Omental fat pad (tissue), 3 donors: ENCODE measurements at regions not wholly inside any gene's neighbourhood (a gene's known extent, or its start where the extent isn't known, plus 50 kb on each side); places are given as distances from the start of the nearest gene placed in this dataset.

Experiments
- ATAC-seq: fragments of 150-250 bp; one replicate; pipeline ENCODE4 v1.9.1; 2016; ENCODE audit warnings: mild to moderate bottlenecking, moderate library complexity; ENCODE audit not compliant: low FRiP score
- DNase-seq: peaks from one replicate; pipeline ENCODE4 v3.0.0-alpha.2; 2019; ENCODE audit warnings: low spot score
- TF ChIP-seq, protein P1 (sequence below), 3 donors: fragments of 450-650 bp; IDR thresholded peaks; one replicate each; pipeline ENCODE4 v1.5.1; 2016 to 2017; ENCODE audit warnings: antibody characterized with exemption in 3 of 3, mild to moderate bottlenecking in 3 of 3, moderate library complexity in 2 of 3

DNA sequence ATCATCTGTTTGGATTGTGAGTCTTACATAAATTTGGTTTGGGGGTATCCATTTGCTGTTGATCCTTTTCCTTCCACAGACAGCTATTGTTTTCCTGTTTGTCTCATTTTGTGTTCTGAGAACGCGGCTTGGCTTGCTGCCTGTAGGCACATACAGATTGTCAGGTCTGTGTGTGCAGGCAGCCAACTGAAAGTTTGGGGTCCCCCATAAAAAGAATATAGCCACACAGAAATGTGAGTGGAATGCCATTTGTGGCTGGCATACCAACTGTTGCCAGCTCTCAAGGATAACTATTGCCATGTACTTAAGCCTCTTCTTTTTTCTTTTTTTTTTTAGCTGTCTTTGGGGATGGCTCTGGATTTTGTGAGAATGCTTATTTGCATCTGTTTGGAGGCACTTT is 1308.0 kb downstream of the ROBO1 start:
- TF ChIP-seq, protein P1, sequence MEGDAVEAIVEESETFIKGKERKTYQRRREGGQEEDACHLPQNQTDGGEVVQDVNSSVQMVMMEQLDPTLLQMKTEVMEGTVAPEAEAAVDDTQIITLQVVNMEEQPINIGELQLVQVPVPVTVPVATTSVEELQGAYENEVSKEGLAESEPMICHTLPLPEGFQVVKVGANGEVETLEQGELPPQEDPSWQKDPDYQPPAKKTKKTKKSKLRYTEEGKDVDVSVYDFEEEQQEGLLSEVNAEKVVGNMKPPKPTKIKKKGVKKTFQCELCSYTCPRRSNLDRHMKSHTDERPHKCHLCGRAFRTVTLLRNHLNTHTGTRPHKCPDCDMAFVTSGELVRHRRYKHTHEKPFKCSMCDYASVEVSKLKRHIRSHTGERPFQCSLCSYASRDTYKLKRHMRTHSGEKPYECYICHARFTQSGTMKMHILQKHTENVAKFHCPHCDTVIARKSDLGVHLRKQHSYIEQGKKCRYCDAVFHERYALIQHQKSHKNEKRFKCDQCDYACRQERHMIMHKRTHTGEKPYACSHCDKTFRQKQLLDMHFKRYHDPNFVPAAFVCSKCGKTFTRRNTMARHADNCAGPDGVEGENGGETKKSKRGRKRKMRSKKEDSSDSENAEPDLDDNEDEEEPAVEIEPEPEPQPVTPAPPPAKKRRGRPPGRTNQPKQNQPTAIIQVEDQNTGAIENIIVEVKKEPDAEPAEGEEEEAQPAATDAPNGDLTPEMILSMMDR (IDR thresholded peaks at IDR 0.05) = no peak
- no peak for DNase-seq
- no peak for ATAC-seq

DNA sequence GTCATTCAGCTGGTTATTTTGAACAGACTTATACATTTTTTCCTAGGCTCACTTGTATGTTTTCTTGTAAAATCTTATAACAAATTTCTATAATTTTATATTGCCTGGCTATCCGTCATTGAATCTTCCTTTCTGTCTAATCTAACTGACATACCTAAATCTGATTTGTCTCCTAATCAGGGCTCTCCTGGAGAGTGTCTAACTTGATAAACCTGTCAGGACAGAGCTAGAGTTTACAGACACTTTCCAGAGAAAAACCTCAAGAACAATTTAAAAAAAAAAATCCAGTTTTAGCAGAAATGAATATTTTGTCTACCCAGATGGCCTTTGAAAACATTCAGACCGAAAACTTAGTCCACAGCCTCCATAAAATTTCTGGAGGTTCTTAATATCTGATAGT is 1305.8 kb downstream of the ROBO1 start:
- no peak for DNase-seq
- no peak for ATAC-seq
- TF ChIP-seq, protein P1 (IDR thresholded peaks at IDR 0.05) = no peak

DNA sequence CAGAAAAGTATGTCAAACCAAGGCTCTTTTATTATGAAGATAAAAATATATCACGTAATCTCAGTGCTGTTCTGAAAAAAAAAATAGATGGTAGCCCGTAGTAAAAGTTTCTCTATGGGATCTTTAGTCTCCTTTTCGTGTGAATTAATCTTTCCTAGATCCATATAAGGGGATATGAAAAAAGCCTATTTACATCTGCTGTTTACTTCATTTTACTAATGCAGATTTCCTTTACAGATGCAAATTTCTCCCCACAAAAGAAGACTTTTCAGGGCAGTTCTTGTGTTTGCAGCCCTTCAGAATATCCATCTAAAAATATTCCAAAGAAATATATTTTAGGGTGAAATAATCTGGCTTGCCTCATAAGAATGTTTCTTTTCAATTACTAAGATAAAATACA is 1291.7 kb downstream of the ROBO1 start:
- DNase-seq (no peak), ATAC-seq (no peak)
- TF ChIP-seq, protein P1 (IDR thresholded peaks at IDR 0.05) = no peak

DNA sequence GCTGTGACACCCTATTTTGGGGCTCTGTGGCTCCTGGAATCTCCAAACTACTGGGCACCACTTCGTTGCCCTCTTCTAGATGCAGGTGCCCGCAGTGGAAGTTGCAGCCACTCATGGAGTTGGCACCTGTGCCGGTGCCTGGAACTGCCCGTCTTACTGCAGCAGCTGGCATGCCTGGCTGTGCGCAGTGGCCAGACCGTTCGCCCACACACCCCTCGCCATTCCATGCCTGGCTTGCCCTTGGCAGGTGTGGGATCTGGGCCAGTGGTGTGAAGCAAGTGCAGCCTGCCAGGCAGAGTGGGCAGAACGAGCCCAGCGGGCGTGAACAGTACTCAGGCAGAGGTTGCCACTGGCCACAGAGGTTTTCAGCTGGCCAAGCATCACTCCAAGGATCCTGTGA is 1286.7 kb downstream of the ROBO1 start:
- TF ChIP-seq, protein P1 (IDR thresholded peaks at IDR 0.05) = no peak
- ATAC-seq (no peak), DNase-seq (no peak)

DNA sequence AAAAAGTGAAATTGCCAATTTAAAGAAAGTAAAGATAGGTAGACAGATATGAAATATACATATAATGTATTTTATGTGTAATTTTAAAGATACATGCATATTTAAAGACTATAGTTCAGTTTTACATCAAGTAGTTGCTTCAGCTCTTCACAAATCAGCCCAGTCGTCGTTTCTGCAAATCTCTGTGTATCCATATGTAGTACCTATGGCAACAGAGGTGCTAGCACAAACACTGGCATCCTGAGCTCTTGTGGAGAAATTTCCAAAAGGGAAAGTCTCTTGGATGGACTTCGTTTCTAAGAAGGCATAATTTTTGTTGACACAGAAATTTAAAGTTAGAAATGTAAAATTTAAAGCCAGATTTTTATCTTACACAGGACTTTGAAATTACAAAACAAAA is 1284.7 kb downstream of the ROBO1 start:
- ATAC-seq (no peak), DNase-seq (no peak)
- TF ChIP-seq, protein P1 (IDR thresholded peaks at IDR 0.05) = no peak

DNA sequence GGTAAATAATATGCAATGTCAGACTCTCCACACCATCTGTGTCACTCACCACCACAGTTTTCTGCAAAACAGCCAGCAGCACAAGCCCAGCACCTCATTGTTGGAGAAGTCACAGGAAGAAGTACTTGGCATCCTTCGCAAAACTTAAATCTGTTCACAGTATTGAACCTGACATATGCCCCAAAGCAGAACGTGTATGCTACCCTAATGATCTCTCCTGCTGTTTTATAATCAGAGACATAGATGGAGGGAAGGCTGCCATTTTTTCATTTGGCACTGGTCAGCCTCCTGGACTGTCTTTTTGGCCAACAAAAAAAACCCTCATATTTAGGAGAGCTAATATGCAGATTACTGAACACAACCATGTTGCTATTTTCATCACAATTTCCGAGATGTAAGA is 1272.9 kb downstream of the ROBO1 start:
- ATAC-seq (no peak), DNase-seq (no peak)
- TF ChIP-seq, protein P1 (IDR thresholded peaks at IDR 0.05) = no peak

DNA sequence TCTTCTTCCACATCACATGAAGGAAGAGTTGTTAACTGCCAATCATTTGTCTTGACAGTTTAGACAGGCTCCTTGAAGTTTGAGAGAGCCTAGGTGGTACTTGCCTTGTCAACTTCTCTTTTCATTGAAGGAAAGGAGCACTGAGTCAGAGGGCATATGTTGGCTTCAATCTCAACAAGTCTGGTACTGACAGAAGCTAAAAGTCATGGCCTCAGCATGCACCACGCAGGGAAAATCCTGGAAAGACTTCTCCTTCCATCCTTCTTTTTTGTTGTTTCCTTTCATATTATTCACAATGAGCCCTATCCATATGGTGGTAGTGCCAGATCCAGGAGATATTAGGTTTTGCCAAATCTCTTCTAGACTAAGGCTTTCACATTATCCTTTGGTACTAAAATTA is 1272.5 kb downstream of the ROBO1 start:
- TF ChIP-seq, protein P1 (IDR thresholded peaks at IDR 0.05) = no peak
- ATAC-seq = no peak
- no peak for DNase-seq
